ENCODE measurements at regions not wholly inside any gene's neighbourhood (a gene's known extent, or its start where the extent isn't known, plus 50 kb on each side); places are given as distances from the start of the nearest gene placed in this dataset.
"Not testable (repeated sequence)": the region's sequence is repeated elsewhere in the genome, so short reads cannot be mapped to it uniquely, and the experiment has no call there.

GRCh38 chrX:39487166-39487968 lies 610.4 kb downstream of the BCOR start:
- intact Hi-C loops (cut with micrococcal nuclease) = no loop called here

- intact Hi-C loops (cut with micrococcal nuclease) = no loop called here
Measured at GRCh38 chrX:39487969-39488330, 609.8 kb downstream of the BCOR start.

- intact Hi-C loops (cut with micrococcal nuclease) = no loop called here
Measured at GRCh38 chrX:39491548-39492297, 606.0 kb downstream of the BCOR start.

GRCh38 chrX:39492497-39493162 lies 605.1 kb downstream of the BCOR start:
- intact Hi-C loops (cut with micrococcal nuclease) = no loop called here

- intact Hi-C loops (cut with micrococcal nuclease) = no loop called here
Measured at GRCh38 chrX:39493168-39493567, 604.6 kb downstream of the BCOR start.

- intact Hi-C loops (cut with micrococcal nuclease) = not testable (repeated sequence)
Measured at GRCh38 chrX:39497117-39497516, 600.6 kb downstream of the BCOR start.

GRCh38 chrX:39497702-39498265 lies 600.0 kb downstream of the BCOR start:
- intact Hi-C loops (cut with micrococcal nuclease) = no loop called here

GRCh38 chrX:39499996-39500395 lies 597.8 kb downstream of the BCOR start:
- intact Hi-C loops (cut with micrococcal nuclease) = no loop called here

GRCh38 chrX:39501822-39502221 lies 595.9 kb downstream of the BCOR start:
- intact Hi-C loops (cut with micrococcal nuclease) = no loop called here

GRCh38 chrX:39502486-39502885 lies 595.3 kb downstream of the BCOR start:
- intact Hi-C loops (cut with micrococcal nuclease) = no loop called here

GRCh38 chrX:39504227-39504626 lies 593.5 kb downstream of the BCOR start:
- intact Hi-C loops (cut with micrococcal nuclease) = no loop called here

- intact Hi-C loops (cut with micrococcal nuclease) = no loop called here
Measured at GRCh38 chrX:39504850-39505259, 592.9 kb downstream of the BCOR start.

- intact Hi-C loops (cut with micrococcal nuclease) = no loop called here
Measured at GRCh38 chrX:39506131-39506530, 591.6 kb downstream of the BCOR start.

GRCh38 chrX:39507034-39507433 lies 590.7 kb downstream of the BCOR start:
- intact Hi-C loops (cut with micrococcal nuclease) = no loop called here

- intact Hi-C loops (cut with micrococcal nuclease) = no loop called here
Measured at GRCh38 chrX:39507617-39508299, 590.0 kb downstream of the BCOR start.

- intact Hi-C loops (cut with micrococcal nuclease) = no loop called here
Measured at GRCh38 chrX:39508300-39508692, 589.5 kb downstream of the BCOR start.

GRCh38 chrX:39509157-39509556 lies 588.6 kb downstream of the BCOR start:
- intact Hi-C loops (cut with micrococcal nuclease) = no loop called here

GRCh38 chrX:39513836-39514235 lies 583.9 kb downstream of the BCOR start:
- intact Hi-C loops (cut with micrococcal nuclease) = no loop called here

- intact Hi-C loops (cut with micrococcal nuclease) = no loop called here
Measured at GRCh38 chrX:39514801-39515200, 583.0 kb downstream of the BCOR start.

GRCh38 chrX:39516427-39516841 lies 581.3 kb downstream of the BCOR start:
- intact Hi-C loops (cut with micrococcal nuclease) = no loop called here

GRCh38 chrX:39518476-39519029 lies 579.2 kb downstream of the BCOR start:
- intact Hi-C loops (cut with micrococcal nuclease) = no loop called here
